KMS-11 (cell line): ENCODE measurements at regions not wholly inside any gene's neighbourhood (a gene's known extent, or its start where the extent isn't known, plus 50 kb on each side); places are given as distances from the start of the nearest gene placed in this dataset.

Experiments used
- H2AFZ ChIP-seq: fragments of 200-600 bp; sonication (generic); 2 replicates; pipeline ENCODE4 v1.6.1; 2016; ENCODE audit warnings: antibody characterized with exemption, mixed run types, low read depth
- H3K27ac ChIP-seq: fragments of 200-600 bp; sonication (generic); 2 replicates; pipeline ENCODE4 v1.6.1; 2016; ENCODE audit warnings: mild to moderate bottlenecking, mixed run types
- H3K27me3 ChIP-seq: fragments of 200-600 bp; sonication (generic); 2 replicates; pipeline ENCODE4 v1.6.1; 2017; ENCODE audit warnings: mild to moderate bottlenecking, low read depth, mixed run types, moderate library complexity; ENCODE audit not compliant: insufficient read depth
- H3K36me3 ChIP-seq: fragments of 200-600 bp; sonication (generic); 2 replicates; pipeline ENCODE4 v1.6.1; 2017; ENCODE audit warnings: mild to moderate bottlenecking, mixed run types; ENCODE audit not compliant: insufficient read depth
- H3K4me1 ChIP-seq: fragments of 200-600 bp; sonication (generic); 2 replicates; pipeline ENCODE4 v1.6.1; 2016; ENCODE audit warnings: mild to moderate bottlenecking, low read depth, mixed run types; ENCODE audit not compliant: poor library complexity, severe bottlenecking
- H3K4me2 ChIP-seq: fragments of 200-600 bp; sonication (generic); 2 replicates; pipeline ENCODE4 v1.7.0; 2016; ENCODE audit warnings: mild to moderate bottlenecking, mixed run types
- H3K4me3 ChIP-seq: fragments of 200-600 bp; sonication (generic); IDR thresholded peaks from 2 replicates; pipeline ENCODE4 v1.6.1; 2017; ENCODE audit warnings: low read depth, low read length, mixed read lengths; ENCODE audit not compliant: insufficient read depth
- H3K79me2 ChIP-seq: fragments of 200-600 bp; sonication (generic); 2 replicates; pipeline ENCODE4 v1.6.1; 2016; ENCODE audit warnings: low read depth, mixed run types; ENCODE audit not compliant: insufficient read depth
- H3K9ac ChIP-seq: fragments of 200-600 bp; sonication (generic); 2 replicates; pipeline ENCODE4 v1.6.1; 2016; ENCODE audit warnings: mild to moderate bottlenecking, mixed run types
- H4K20me1 ChIP-seq: fragments of 200-600 bp; sonication (generic); 2 replicates; pipeline ENCODE4 v1.6.1; 2016; ENCODE audit warnings: mild to moderate bottlenecking, mixed run types; ENCODE audit not compliant: insufficient read depth
- CTCF ChIP-seq: fragments of 200-600 bp; sonication (generic); conservative IDR thresholded peaks from 2 replicates; pipeline ENCODE4 v1.6.1; 2017; ENCODE audit warnings: low read depth, mild to moderate bottlenecking, antibody characterized with exemption, low read length, moderate library complexity, mixed read lengths

GRCh38 chr13:30000370-30000765, 150.0 kb upstream of the UBL3 start:
- Histone ChIP-seq H3K27ac (no peak overlapping the region), H3K9ac (no peak overlapping the region), H3K27me3 (no peaks in the 10 kb centered on the region), H3K4me2 (no peak overlapping the region), H4K20me1 (no peaks in the 10 kb centered on the region), H2AFZ (no peak overlapping the region), H3K79me2 (no peaks in the 10 kb centered on the region), H3K4me1 (no peaks in the 10 kb centered on the region), H3K36me3 (no peaks in the 10 kb centered on the region), H3K4me3 (no peak overlapping the region)
- no peak for TF ChIP-seq CTCF

- Histone ChIP-seq H3K27ac (no peak overlapping the region), H3K79me2 (no peaks in the 10 kb centered on the region), H3K9ac (no peak overlapping the region), H3K27me3 (no peaks in the 10 kb centered on the region), H2AFZ (no peak overlapping the region), H3K4me3 (no peak overlapping the region), H3K4me1 (no peaks in the 10 kb centered on the region), H4K20me1 (no peaks in the 10 kb centered on the region), H3K4me2 (no peak overlapping the region), H3K36me3 (no peaks in the 10 kb centered on the region)
- no peak for TF ChIP-seq CTCF
Measured at GRCh38 chr13:29999492-30000369, 149.3 kb upstream of the UBL3 start.

DNA sequence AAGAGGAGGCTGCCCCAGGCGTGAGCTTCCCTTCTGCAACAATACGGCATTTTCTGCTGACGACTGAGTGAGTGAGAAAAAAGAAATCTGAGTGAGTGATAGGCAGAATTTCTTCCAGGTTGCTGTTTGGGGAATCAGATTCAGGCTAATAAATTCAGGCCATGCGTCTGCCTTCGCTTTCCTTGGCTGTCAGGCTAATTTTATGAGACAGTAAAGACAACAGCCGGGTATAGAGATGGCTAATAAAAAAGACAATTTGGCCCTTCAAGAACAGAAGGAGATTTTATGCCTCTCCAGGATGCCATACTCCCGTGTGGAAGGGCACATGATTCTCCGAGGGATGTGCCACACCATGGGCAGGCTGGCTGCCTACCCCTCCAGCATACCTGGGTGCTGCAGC, 145.9 kb upstream of the UBL3 start:
- Histone ChIP-seq H3K27ac (no peak overlapping the region), H2AFZ (no peak overlapping the region)

DNA sequence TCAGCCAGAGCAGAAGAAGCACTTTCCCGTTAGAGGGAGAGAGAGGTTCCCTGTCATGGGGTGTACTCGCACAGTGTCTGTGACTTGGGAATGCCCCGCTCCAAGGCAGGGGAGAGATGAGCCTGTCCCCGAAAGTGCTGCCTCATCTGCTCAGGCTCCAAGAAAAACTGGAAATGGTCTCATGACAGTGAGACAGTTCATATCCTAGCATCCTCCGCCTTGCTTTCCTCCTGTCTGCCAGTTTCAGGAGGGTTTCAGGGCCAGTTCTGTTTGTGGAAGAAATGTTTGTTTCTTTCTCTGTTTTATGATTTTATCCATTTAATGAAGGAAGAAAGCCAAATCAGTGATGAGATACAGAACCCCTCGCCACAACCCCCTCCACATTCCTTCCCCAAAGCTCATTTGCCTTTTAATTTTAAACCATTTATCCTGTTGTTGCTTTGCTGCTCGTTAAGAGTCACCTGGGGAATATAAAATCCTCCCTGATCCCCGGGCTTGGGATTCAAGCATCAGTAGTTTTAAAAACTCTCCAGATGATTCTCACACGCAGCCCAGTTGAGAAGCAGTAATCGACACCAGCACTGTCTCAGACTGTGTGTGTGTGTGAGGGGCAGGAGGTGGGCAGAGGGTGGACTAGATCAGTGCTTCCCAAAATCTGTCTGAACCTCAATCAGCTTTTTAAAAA, 144.6 kb upstream of the UBL3 start:
- Histone ChIP-seq H3K27ac (no peak overlapping the region), H3K4me3 (no peak overlapping the region), H2AFZ (no peak overlapping the region), H3K27me3 (no peaks in the 10 kb centered on the region), H4K20me1 (no peaks in the 10 kb centered on the region), H3K4me2 (no peak overlapping the region), H3K36me3 (no peaks in the 10 kb centered on the region), H3K79me2 (no peaks in the 10 kb centered on the region), H3K9ac (no peak overlapping the region), H3K4me1 (no peaks in the 10 kb centered on the region)
- TF ChIP-seq CTCF: no peak

More for the DNA sequence above, 145.9 kb upstream of the UBL3 start:
- no peaks in the 10 kb centered on the region for H3K36me3 ChIP-seq
- H3K79me2 ChIP-seq: no peaks in the 10 kb centered on the region
- no peak overlapping the region for H3K9ac ChIP-seq
- TF ChIP-seq CTCF: no peak
- no peak overlapping the region for H3K4me3 ChIP-seq
- no peaks in the 10 kb centered on the region for H4K20me1 ChIP-seq
- no peaks in the 10 kb centered on the region for H3K27me3 ChIP-seq
- H3K4me1 ChIP-seq: no peaks in the 10 kb centered on the region
- H3K4me2 ChIP-seq: no peak overlapping the region
